ENCODE measurements at regions not wholly inside any gene's neighbourhood (a gene's known extent, or its start where the extent isn't known, plus 50 kb on each side); places are given as distances from the start of the nearest gene placed in this dataset.
"Not testable (repeated sequence)": the region's sequence is repeated elsewhere in the genome, so short reads cannot be mapped to it uniquely, and the experiment has no call there.

GRCh38 chr22:27068121-27068520 is 410.7 kb downstream of the MIAT start:
- no peak for DNase-seq

- DNase-seq = no peak
Measured at GRCh38 chr22:27070594-27070993, 413.2 kb downstream of the MIAT start.

- DNase-seq = no peak
Measured at GRCh38 chr22:27073601-27074425, 416.4 kb downstream of the MIAT start.

- DNase-seq = no peak
Measured at GRCh38 chr22:27075028-27075678, 417.8 kb downstream of the MIAT start.

- no peak for DNase-seq
Measured at GRCh38 chr22:27075891-27076290, 418.5 kb downstream of the MIAT start.

GRCh38 chr22:27078064-27078463 is 420.7 kb downstream of the MIAT start:
- DNase-seq = not testable (repeated sequence)

- DNase-seq = no peak
Measured at GRCh38 chr22:27080036-27080578, 422.7 kb downstream of the MIAT start.

GRCh38 chr22:27080863-27081262 is 423.5 kb downstream of the MIAT start:
- no peak for DNase-seq

GRCh38 chr22:27083610-27084009 is 426.2 kb downstream of the MIAT start:
- no peak for DNase-seq

- DNase-seq = no peak
Measured at GRCh38 chr22:27084130-27084529, 426.7 kb downstream of the MIAT start.

- DNase-seq = no peak
Measured at GRCh38 chr22:27086080-27087044, 429.0 kb downstream of the MIAT start.

GRCh38 chr22:27087051-27087450 is 429.7 kb downstream of the MIAT start:
- DNase-seq = no peak

- no peak for DNase-seq
Measured at GRCh38 chr22:27088026-27088425, 430.6 kb downstream of the MIAT start.

- no peak for DNase-seq
Measured at GRCh38 chr22:27089264-27089663, 431.9 kb downstream of the MIAT start.

GRCh38 chr22:27090611-27091011 is 433.2 kb downstream of the MIAT start:
- no peak for DNase-seq

GRCh38 chr22:27093422-27093821 is 436.0 kb downstream of the MIAT start:
- no peak for DNase-seq

GRCh38 chr22:27094633-27095308 is 437.4 kb downstream of the MIAT start:
- no peak for DNase-seq

GRCh38 chr22:27097506-27097905 is 440.1 kb downstream of the MIAT start:
- no peak for DNase-seq

GRCh38 chr22:27097933-27098332 is 440.5 kb downstream of the MIAT start:
- no peak for DNase-seq

- DNase-seq = no peak
Measured at GRCh38 chr22:27099946-27100722, 442.7 kb downstream of the MIAT start.

GRCh38 chr22:27100789-27101188 is 443.4 kb downstream of the MIAT start:
- DNase-seq = no peak

GRCh38 chr22:27101288-27101687 is 443.9 kb downstream of the MIAT start:
- no peak for DNase-seq

All from activated effector memory CD4-positive, alpha-beta T cell treated with anti-CD3 and anti-CD28 coated beads, Interleukin-2, amount 50 U/mL, for 16 hours (primary cell).